ENCODE measurements at regions not wholly inside any gene's neighbourhood (a gene's known extent, or its start where the extent isn't known, plus 50 kb on each side); places are given as distances from the start of the nearest gene placed in this dataset.

- TF ChIP-seq CTCF (IDR thresholded peaks at IDR 0.05; ENCODE audit: low read depth, low read length) (no peak), POLR2A (IDR thresholded peaks at IDR 0.05; ENCODE audit: extremely low read depth, insufficient read length) (no peak), MAX (IDR thresholded peaks at IDR 0.05; ENCODE audit: low read depth, low read length) (no peak), MYC (IDR thresholded peaks at IDR 0.05; ENCODE audit: low read depth, low read length) (no peak)
Measured at GRCh38 chr1:43072314-43072713, 99.8 kb downstream of the EBNA1BP2 start.

All from NB4 (cell line).